HepG2 (cell line): ENCODE measurements at regions not wholly inside any gene's neighbourhood (a gene's known extent, or its start where the extent isn't known, plus 50 kb on each side); places are given as distances from the start of the nearest gene placed in this dataset.

ENCODE experiments used
- KAT8 ChIP-seq: IDR thresholded peaks from 2 replicates; pipeline ENCODE4 v1.6.1; 2016; ENCODE audit warnings: missing genetic modification reagents, missing compliant biosample characterization
- TBX3 ChIP-seq: fragments of 450-650 bp; IDR thresholded peaks from 2 replicates; pipeline ENCODE4 v1.6.1; 2017; ENCODE audit warnings: antibody characterized with exemption, mild to moderate bottlenecking, inconsistent platforms, borderline replicate concordance
- ZNF138 ChIP-seq: sonication (generic); formaldehyde crosslinking; IDR thresholded peaks from 2 replicates; pipeline ENCODE4 v1.5.0; 2020; ENCODE audit warnings: mild to moderate bottlenecking, low read depth, missing genetic modification reagents
- ZNF3 ChIP-seq: IDR thresholded peaks from 2 replicates; pipeline ENCODE4 v1.7.0; 2017; ENCODE audit warnings: inconsistent platforms
- ZNF552 ChIP-seq: sonication (generic); formaldehyde crosslinking; IDR thresholded peaks from 2 replicates; pipeline ENCODE4 v1.9.0; 2022; ENCODE audit warnings: missing genetic modification reagents, mild to moderate bottlenecking, borderline replicate concordance
- ZNF577 ChIP-seq: sonication (generic); formaldehyde crosslinking; IDR thresholded peaks from 2 replicates; pipeline ENCODE4 v1.4.0; 2020; ENCODE audit warnings: mild to moderate bottlenecking, low read depth, missing genetic modification reagents, borderline replicate concordance
- ZNF761 ChIP-seq: sonication (generic); formaldehyde crosslinking; conservative IDR thresholded peaks from 2 replicates; pipeline ENCODE4 v1.4.0; 2020; ENCODE audit warnings: mild to moderate bottlenecking, missing genetic modification reagents
- ZNF891 ChIP-seq: sonication (generic); formaldehyde crosslinking; IDR thresholded peaks from 2 replicates; pipeline ENCODE4 v1.5.0; 2020; ENCODE audit warnings: mild to moderate bottlenecking, missing genetic modification reagents
- TF ChIP-seq, protein P1 (sequence below): sonication (generic); formaldehyde crosslinking; IDR thresholded peaks from 2 replicates; pipeline ENCODE4 v1.5.1; 2020; ENCODE audit warnings: mild to moderate bottlenecking, missing genetic modification reagents, moderate library complexity
- TF ChIP-seq, protein P2 (sequence below): sonication (generic); formaldehyde crosslinking; IDR thresholded peaks from 2 replicates; pipeline ENCODE4 v1.4.0; 2020; ENCODE audit warnings: missing genetic modification reagents
- TF ChIP-seq, protein P3 (sequence below): sonication (generic); formaldehyde crosslinking; IDR thresholded peaks from 2 replicates; pipeline ENCODE4 v1.5.1; 2020; ENCODE audit warnings: mild to moderate bottlenecking, missing genetic modification reagents, moderate library complexity
- TF ChIP-seq, protein P4 (sequence below): sonication (generic); formaldehyde crosslinking; IDR thresholded peaks from 2 replicates; pipeline ENCODE4 v1.4.0; 2020; ENCODE audit warnings: missing genetic modification reagents, borderline replicate concordance

DNA sequence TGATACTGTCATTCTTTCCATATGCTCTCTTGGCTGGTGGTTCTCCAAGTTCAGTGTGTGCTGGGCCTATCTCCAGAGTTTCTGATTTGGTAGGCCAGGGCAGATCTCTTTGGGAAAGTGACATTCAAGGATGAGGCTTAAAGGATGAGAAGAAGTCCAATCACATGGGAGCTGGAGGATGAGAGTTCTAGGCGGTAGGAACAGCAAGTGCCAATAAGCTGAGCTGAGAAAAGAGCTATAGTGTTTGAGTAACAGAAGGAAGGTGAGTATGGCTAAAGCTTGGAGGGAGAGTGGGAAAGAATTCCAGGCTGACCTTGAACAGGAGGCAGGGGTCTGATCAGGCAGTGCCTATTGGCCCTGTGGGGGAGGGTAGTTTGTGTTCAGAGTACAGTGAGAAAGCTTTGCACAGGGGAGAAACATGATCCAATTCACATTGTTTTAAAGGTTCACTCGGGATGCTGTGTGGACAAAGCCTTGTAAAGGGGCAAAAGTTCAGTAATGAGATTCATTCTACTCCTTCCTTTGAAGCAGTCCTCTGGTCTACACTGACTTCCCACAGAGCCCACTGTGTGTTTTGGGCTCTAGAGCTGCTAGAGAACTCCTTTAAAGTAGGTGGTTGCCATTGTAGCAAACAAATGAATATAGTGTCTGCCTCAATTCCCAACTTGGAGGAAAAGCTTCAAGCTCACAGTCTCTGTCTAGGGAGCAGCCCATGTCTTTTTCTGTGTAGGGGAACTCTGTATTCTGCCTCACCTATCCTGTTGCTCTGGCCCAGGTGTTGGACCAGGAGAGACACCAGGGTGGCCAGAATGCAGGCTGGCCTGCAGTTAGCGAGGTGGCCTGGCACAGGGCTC is 81.8 kb downstream of the FASTKD2 start (continued):
- TF ChIP-seq, protein P1, sequence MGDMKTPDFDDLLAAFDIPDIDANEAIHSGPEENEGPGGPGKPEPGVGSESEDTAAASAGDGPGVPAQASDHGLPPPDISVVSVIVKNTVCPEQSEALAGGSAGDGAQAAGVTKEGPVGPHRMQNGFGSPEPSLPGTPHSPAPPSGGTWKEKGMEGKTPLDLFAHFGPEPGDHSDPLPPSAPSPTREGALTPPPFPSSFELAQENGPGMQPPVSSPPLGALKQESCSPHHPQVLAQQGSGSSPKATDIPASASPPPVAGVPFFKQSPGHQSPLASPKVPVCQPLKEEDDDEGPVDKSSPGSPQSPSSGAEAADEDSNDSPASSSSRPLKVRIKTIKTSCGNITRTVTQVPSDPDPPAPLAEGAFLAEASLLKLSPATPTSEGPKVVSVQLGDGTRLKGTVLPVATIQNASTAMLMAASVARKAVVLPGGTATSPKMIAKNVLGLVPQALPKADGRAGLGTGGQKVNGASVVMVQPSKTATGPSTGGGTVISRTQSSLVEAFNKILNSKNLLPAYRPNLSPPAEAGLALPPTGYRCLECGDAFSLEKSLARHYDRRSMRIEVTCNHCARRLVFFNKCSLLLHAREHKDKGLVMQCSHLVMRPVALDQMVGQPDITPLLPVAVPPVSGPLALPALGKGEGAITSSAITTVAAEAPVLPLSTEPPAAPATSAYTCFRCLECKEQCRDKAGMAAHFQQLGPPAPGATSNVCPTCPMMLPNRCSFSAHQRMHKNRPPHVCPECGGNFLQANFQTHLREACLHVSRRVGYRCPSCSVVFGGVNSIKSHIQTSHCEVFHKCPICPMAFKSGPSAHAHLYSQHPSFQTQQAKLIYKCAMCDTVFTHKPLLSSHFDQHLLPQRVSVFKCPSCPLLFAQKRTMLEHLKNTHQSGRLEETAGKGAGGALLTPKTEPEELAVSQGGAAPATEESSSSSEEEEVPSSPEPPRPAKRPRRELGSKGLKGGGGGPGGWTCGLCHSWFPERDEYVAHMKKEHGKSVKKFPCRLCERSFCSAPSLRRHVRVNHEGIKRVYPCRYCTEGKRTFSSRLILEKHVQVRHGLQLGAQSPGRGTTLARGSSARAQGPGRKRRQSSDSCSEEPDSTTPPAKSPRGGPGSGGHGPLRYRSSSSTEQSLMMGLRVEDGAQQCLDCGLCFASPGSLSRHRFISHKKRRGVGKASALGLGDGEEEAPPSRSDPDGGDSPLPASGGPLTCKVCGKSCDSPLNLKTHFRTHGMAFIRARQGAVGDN (CRISPR knock-in tag) = peak; percentile 49
- TF ChIP-seq ZNF552 (CRISPR knock-in tag) = no peak
- TF ChIP-seq ZNF3 = no peak
- TF ChIP-seq ZNF891 = no peak
- TF ChIP-seq ZNF761 = no peak
- TF ChIP-seq KAT8 = peak; percentile 49; the same call in 1 of the 2 replicates
- TF ChIP-seq ZNF138 (CRISPR knock-in tag) = no peak
- TF ChIP-seq TBX3 = peak; percentile 62; the same call in 1 of the 2 replicates
- TF ChIP-seq, protein P2, sequence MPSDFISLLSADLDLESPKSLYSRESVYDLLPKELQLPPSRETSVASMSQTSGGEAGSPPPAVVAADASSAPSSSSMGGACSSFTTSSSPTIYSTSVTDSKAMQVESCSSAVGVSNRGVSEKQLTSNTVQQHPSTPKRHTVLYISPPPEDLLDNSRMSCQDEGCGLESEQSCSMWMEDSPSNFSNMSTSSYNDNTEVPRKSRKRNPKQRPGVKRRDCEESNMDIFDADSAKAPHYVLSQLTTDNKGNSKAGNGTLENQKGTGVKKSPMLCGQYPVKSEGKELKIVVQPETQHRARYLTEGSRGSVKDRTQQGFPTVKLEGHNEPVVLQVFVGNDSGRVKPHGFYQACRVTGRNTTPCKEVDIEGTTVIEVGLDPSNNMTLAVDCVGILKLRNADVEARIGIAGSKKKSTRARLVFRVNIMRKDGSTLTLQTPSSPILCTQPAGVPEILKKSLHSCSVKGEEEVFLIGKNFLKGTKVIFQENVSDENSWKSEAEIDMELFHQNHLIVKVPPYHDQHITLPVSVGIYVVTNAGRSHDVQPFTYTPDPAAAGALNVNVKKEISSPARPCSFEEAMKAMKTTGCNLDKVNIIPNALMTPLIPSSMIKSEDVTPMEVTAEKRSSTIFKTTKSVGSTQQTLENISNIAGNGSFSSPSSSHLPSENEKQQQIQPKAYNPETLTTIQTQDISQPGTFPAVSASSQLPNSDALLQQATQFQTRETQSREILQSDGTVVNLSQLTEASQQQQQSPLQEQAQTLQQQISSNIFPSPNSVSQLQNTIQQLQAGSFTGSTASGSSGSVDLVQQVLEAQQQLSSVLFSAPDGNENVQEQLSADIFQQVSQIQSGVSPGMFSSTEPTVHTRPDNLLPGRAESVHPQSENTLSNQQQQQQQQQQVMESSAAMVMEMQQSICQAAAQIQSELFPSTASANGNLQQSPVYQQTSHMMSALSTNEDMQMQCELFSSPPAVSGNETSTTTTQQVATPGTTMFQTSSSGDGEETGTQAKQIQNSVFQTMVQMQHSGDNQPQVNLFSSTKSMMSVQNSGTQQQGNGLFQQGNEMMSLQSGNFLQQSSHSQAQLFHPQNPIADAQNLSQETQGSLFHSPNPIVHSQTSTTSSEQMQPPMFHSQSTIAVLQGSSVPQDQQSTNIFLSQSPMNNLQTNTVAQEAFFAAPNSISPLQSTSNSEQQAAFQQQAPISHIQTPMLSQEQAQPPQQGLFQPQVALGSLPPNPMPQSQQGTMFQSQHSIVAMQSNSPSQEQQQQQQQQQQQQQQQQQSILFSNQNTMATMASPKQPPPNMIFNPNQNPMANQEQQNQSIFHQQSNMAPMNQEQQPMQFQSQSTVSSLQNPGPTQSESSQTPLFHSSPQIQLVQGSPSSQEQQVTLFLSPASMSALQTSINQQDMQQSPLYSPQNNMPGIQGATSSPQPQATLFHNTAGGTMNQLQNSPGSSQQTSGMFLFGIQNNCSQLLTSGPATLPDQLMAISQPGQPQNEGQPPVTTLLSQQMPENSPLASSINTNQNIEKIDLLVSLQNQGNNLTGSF (CRISPR knock-in tag) = 0 out of 2 replicates have a peak, but pooled peaks have one; percentile 20
- TF ChIP-seq, protein P3, sequence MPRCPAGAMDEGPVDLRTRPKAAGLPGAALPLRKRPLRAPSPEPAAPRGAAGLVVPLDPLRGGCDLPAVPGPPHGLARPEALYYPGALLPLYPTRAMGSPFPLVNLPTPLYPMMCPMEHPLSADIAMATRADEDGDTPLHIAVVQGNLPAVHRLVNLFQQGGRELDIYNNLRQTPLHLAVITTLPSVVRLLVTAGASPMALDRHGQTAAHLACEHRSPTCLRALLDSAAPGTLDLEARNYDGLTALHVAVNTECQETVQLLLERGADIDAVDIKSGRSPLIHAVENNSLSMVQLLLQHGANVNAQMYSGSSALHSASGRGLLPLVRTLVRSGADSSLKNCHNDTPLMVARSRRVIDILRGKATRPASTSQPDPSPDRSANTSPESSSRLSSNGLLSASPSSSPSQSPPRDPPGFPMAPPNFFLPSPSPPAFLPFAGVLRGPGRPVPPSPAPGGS = no peak
- TF ChIP-seq, protein P4, sequence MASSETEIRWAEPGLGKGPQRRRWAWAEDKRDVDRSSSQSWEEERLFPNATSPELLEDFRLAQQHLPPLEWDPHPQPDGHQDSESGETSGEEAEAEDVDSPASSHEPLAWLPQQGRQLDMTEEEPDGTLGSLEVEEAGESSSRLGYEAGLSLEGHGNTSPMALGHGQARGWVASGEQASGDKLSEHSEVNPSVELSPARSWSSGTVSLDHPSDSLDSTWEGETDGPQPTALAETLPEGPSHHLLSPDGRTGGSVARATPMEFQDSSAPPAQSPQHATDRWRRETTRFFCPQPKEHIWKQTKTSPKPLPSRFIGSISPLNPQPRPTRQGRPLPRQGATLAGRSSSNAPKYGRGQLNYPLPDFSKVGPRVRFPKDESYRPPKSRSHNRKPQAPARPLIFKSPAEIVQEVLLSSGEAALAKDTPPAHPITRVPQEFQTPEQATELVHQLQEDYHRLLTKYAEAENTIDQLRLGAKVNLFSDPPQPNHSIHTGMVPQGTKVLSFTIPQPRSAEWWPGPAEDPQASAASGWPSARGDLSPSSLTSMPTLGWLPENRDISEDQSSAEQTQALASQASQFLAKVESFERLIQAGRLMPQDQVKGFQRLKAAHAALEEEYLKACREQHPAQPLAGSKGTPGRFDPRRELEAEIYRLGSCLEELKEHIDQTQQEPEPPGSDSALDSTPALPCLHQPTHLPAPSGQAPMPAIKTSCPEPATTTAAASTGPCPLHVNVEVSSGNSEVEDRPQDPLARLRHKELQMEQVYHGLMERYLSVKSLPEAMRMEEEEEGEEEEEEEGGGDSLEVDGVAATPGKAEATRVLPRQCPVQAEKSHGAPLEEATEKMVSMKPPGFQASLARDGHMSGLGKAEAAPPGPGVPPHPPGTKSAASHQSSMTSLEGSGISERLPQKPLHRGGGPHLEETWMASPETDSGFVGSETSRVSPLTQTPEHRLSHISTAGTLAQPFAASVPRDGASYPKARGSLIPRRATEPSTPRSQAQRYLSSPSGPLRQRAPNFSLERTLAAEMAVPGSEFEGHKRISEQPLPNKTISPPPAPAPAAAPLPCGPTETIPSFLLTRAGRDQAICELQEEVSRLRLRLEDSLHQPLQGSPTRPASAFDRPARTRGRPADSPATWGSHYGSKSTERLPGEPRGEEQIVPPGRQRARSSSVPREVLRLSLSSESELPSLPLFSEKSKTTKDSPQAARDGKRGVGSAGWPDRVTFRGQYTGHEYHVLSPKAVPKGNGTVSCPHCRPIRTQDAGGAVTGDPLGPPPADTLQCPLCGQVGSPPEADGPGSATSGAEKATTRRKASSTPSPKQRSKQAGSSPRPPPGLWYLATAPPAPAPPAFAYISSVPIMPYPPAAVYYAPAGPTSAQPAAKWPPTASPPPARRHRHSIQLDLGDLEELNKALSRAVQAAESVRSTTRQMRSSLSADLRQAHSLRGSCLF = no peak
- TF ChIP-seq ZNF577 (CRISPR knock-in tag) = no peak
